Thoracic aorta (tissue), 2 donors: ENCODE measurements at regions not wholly inside any gene's neighbourhood (a gene's known extent, or its start where the extent isn't known, plus 50 kb on each side); places are given as distances from the start of the nearest gene placed in this dataset.

Source experiments
- ATAC-seq: fragments of 150-250 bp; one replicate; pipeline ENCODE4 v1.8.0; 2017; ENCODE audit warnings: low read depth; ENCODE audit not compliant: insufficient number of reproducible peaks, low FRiP score
- DNase-seq: peaks from one replicate; pipeline ENCODE4 v3.0.0-alpha.2; 2020; ENCODE audit warnings: low spot score
- H3K27ac ChIP-seq, 2 donors: fragments of 200-600 bp; sonication (generic); 1 replicate in 1 of 2; 2 replicates in 1 of 2; pipeline ENCODE4 v1.5.1; 2016; ENCODE audit warnings: mild to moderate bottlenecking in 2 of 2, moderate library complexity in 2 of 2
- H3K27me3 ChIP-seq: fragments of 200-600 bp; sonication (generic); replicated peaks from 2 replicates; pipeline ENCODE4 v1.6.0; 2016; ENCODE audit warnings: mild to moderate bottlenecking; ENCODE audit not compliant: insufficient read depth
- H3K36me3 ChIP-seq: fragments of 200-600 bp; sonication (generic); one replicate; pipeline ENCODE4 v1.5.1; 2016
- H3K4me1 ChIP-seq, 2 donors: fragments of 200-600 bp; sonication (generic); 1 replicate in 1 of 2; 2 replicates in 1 of 2; pipeline versions ENCODE4 v1.5.1 to v1.6.0; 2016; ENCODE audit warnings: low read depth in 2 of 2, mild to moderate bottlenecking in 1 of 2; ENCODE audit not compliant: control insufficient read depth in 1 of 2
- H3K4me3 ChIP-seq: fragments of 200-600 bp; sonication (generic); 2 replicates; pipeline ENCODE4 v1.5.1; 2016; ENCODE audit warnings: mild to moderate bottlenecking
- H3K9me3 ChIP-seq: fragments of 200-600 bp; sonication (generic); 2 replicates; pipeline ENCODE4 v1.5.1; 2016
- CTCF ChIP-seq: fragments of 200-600 bp; sonication (generic); IDR thresholded peaks from one replicate; pipeline ENCODE4 v1.5.1; 2019; ENCODE audit warnings: antibody characterized with exemption

- H3K4me1 ChIP-seq, result peaks cover 0 to 6% of the 10 kb centered on the region in 2 donors
- ATAC-seq, result no peak
Observed at GRCh38 chr14:34302654-34303053, 159.4 kb downstream of the SPTSSA start.

GRCh38 chr14:34300882-34301734, 160.9 kb downstream of the SPTSSA start:
- DNase-seq (no peak), ATAC-seq (no peak)
- H3K27ac ChIP-seq, result no peak overlapping the region
- no peaks in the 10 kb centered on the region for H3K27me3 ChIP-seq
- H3K36me3 ChIP-seq, result no peaks in the 10 kb centered on the region
- TF ChIP-seq CTCF, result no peak
- no peak overlapping the region for H3K4me3 ChIP-seq
- peaks cover 0 to 6% of the 10 kb centered on the region in 2 donors for H3K4me1 ChIP-seq
- no peaks in the 10 kb centered on the region for H3K9me3 ChIP-seq

More at GRCh38 chr14:34302654-34303053, 159.4 kb downstream of the SPTSSA start:
- Histone ChIP-seq H3K27me3 (no peaks in the 10 kb centered on the region), H3K36me3 (no peaks in the 10 kb centered on the region), H3K27ac (no peak overlapping the region), H3K4me3 (no peak overlapping the region), H3K9me3 (no peaks in the 10 kb centered on the region)
- no peak for DNase-seq
- TF ChIP-seq CTCF, result no peak

GRCh38 chr14:34300330-34300729, 161.7 kb downstream of the SPTSSA start:
- ATAC-seq (no peak), DNase-seq (no peak)
- no peak for TF ChIP-seq CTCF
- Histone ChIP-seq H3K27ac (no peak overlapping the region), H3K27me3 (no peaks in the 10 kb centered on the region), H3K4me1 (peaks cover 0 to 6% of the 10 kb centered on the region in 2 donors), H3K4me3 (no peak overlapping the region), H3K36me3 (no peaks in the 10 kb centered on the region), H3K9me3 (no peaks in the 10 kb centered on the region)

- Histone ChIP-seq H3K27me3 (no peaks in the 10 kb centered on the region), H3K9me3 (no peaks in the 10 kb centered on the region), H3K4me3 (no peak overlapping the region), H3K36me3 (no peaks in the 10 kb centered on the region), H3K27ac (no peak overlapping the region), H3K4me1 (peaks cover 0 to 6% of the 10 kb centered on the region in 2 donors)
- TF ChIP-seq CTCF, result no peak
- ATAC-seq (no peak), DNase-seq (no peak)
Observed at GRCh38 chr14:34299360-34299759, 162.7 kb downstream of the SPTSSA start.

GRCh38 chr14:34297786-34298520, 164.1 kb downstream of the SPTSSA start:
- H3K27ac ChIP-seq, result no peak overlapping the region
- H3K9me3 ChIP-seq, result no peaks in the 10 kb centered on the region
- ATAC-seq, result no peak

More at GRCh38 chr14:34297786-34298520, 164.1 kb downstream of the SPTSSA start:
- no peaks in the 10 kb centered on the region for H3K27me3 ChIP-seq
- no peak overlapping the region for H3K4me3 ChIP-seq
- peaks cover 0 to 6% of the 10 kb centered on the region in 2 donors for H3K4me1 ChIP-seq
- DNase-seq, result no peak
- no peak for TF ChIP-seq CTCF
- no peaks in the 10 kb centered on the region for H3K36me3 ChIP-seq
